ENCODE measurements at regions not wholly inside any gene's neighbourhood (a gene's known extent, or its start where the extent isn't known, plus 50 kb on each side); places are given as distances from the start of the nearest gene placed in this dataset.

GRCh38 chr12:91400271-91400670 lies 217.7 kb upstream of the DCN start:
- no peak overlapping the region for H3K4me3 ChIP-seq (ENCODE audit: low read depth in 2 of 2, low read length in 2 of 2)
- ChIA-PET POLR2A (no interaction called here), CTCF (no interaction called here)
- H3K9me3 ChIP-seq (ENCODE audit: control insufficient read depth, insufficient read depth, low read depth, low read length) = no peaks in the 10 kb centered on the region
- H3K36me3 ChIP-seq (ENCODE audit: control insufficient read depth, insufficient read depth, low read length) = no peaks in the 10 kb centered on the region
- H3K27ac ChIP-seq (ENCODE audit: low read length) = no peak overlapping the region
- BruUV-seq (replicated peaks) = no TSS peak
- in situ Hi-C loops (cut with HindIII; ENCODE audit: low pct_unique_long_range_greater_than_20kb, low sequenced_read_pairs) = no loop called here
- no peaks in the 10 kb centered on the region for H3K4me1 ChIP-seq (ENCODE audit: control insufficient read depth, insufficient read depth, low read length)
- no peak for DNase-seq (ENCODE audit: low read depth, low spot score)
- intact Hi-C loops (cut with micrococcal nuclease; ENCODE audit: unreplicated experiment) = no loop called here
- TF ChIP-seq SIN3A (IDR thresholded peaks at IDR 0.05; ENCODE audit: borderline replicate concordance, insufficient read depth, low read depth, low read length) (no peak), CTCF (IDR thresholded peaks at IDR 0.05) (no peak), POLR2AphosphoS5 (IDR thresholded peaks at IDR 0.05; ENCODE audit: low read depth, low read length) (no peak), REST (IDR thresholded peaks at IDR 0.05; ENCODE audit: insufficient read depth in 1 of 2, low read depth in 2 of 2, low read length in 1 of 2) (no peak), TCF7L2 (IDR thresholded peaks at IDR 0.05; ENCODE audit: low read depth, low read length) (no peak)
- ATAC-seq = no peak
- no peaks in the 10 kb centered on the region for H3K27me3 ChIP-seq (ENCODE audit: control insufficient read depth, insufficient read depth, low read length)

- Histone ChIP-seq H3K9me3 (ENCODE audit: control insufficient read depth, insufficient read depth, low read depth, low read length) (no peaks in the 10 kb centered on the region), H3K27me3 (ENCODE audit: control insufficient read depth, insufficient read depth, low read length) (no peaks in the 10 kb centered on the region), H3K4me3 (ENCODE audit: low read depth in 2 of 2, low read length in 2 of 2) (no peak overlapping the region), H3K27ac (ENCODE audit: low read length) (no peak overlapping the region), H3K36me3 (ENCODE audit: control insufficient read depth, insufficient read depth, low read length) (no peaks in the 10 kb centered on the region), H3K4me1 (ENCODE audit: control insufficient read depth, insufficient read depth, low read length) (no peaks in the 10 kb centered on the region)
- CTCF ChIA-PET = interaction anchor here (0.6 kb wide), 1 partner anchor 1306 kb away, joined by 3 read pairs; no protein-coding TSS in a partner anchor
- no TSS peak for BruUV-seq (replicated peaks)
- in situ Hi-C loops (cut with HindIII; ENCODE audit: low pct_unique_long_range_greater_than_20kb, low sequenced_read_pairs) (no loop called here), intact Hi-C loops (cut with micrococcal nuclease; ENCODE audit: unreplicated experiment) (no loop called here)
- DNase-seq (ENCODE audit: low read depth, low spot score) = no peak
- POLR2A ChIA-PET = no interaction called here
- TF ChIP-seq SIN3A (IDR thresholded peaks at IDR 0.05; ENCODE audit: borderline replicate concordance, insufficient read depth, low read depth, low read length) = no peak
- TF ChIP-seq REST (IDR thresholded peaks at IDR 0.05; ENCODE audit: insufficient read depth in 1 of 2, low read depth in 2 of 2, low read length in 1 of 2) = no peak
- no peak for TF ChIP-seq CTCF (IDR thresholded peaks at IDR 0.05)
- no peak for TF ChIP-seq POLR2AphosphoS5 (IDR thresholded peaks at IDR 0.05; ENCODE audit: low read depth, low read length)
- TF ChIP-seq TCF7L2 (IDR thresholded peaks at IDR 0.05; ENCODE audit: low read depth, low read length) = no peak
- ATAC-seq = no peak
Observed at GRCh38 chr12:91397866-91398532, 215.4 kb upstream of the DCN start.
